K562 (cell line): ENCODE measurements at regions not wholly inside any gene's neighbourhood (a gene's known extent, or its start where the extent isn't known, plus 50 kb on each side); places are given as distances from the start of the nearest gene placed in this dataset.

Experiments
- EP300 ChIP-seq: IDR thresholded peaks from 2 replicates; pipeline ENCODE4 v1.6.1; 2012; ENCODE audit warnings: low read length, improper control_type of control experiment
- HINFP ChIP-seq: fragments of 450-650 bp; conservative IDR thresholded peaks from 2 replicates; pipeline ENCODE4 v1.6.1; 2016; ENCODE audit warnings: missing genetic modification characterization, low read depth, mild to moderate bottlenecking, control low read depth, missing compliant biosample characterization
- ZNF518B ChIP-seq: fragments of 250-450 bp; sonication (Bioruptor Pico); IDR thresholded peaks from 2 replicates; pipeline ENCODE4 v1.5.0; 2021; ENCODE audit warnings: mild to moderate bottlenecking, moderate library complexity

GRCh38 chrX:131704136-131704695 lies 160.3 kb downstream of the OR13H1 start:
- TF ChIP-seq HINFP (tag) (no peak), EP300 (no peak), ZNF518B (CRISPR knock-in tag) (no peak)
